ENCODE measurements at regions not wholly inside any gene's neighbourhood (a gene's known extent, or its start where the extent isn't known, plus 50 kb on each side); places are given as distances from the start of the nearest gene placed in this dataset.

- TF ChIP-seq CTCF (conservative IDR thresholded peaks at IDR 0.05; ENCODE audit: low read length) (no peak), EZH2phosphoT487 (IDR thresholded peaks at IDR 0.05; ENCODE audit: borderline replicate concordance, low read depth, low read length) (no peak)
Observed at GRCh38 chr5:96538808-96539250, 105.8 kb upstream of the PCSK1 start.

Measured in OCI-LY7 (cell line).